ENCODE measurements at regions not wholly inside any gene's neighbourhood (a gene's known extent, or its start where the extent isn't known, plus 50 kb on each side); places are given as distances from the start of the nearest gene placed in this dataset.
A peak's percentile ranks its signal among the peaks of the same experiment; 100 is the strongest.

DNA sequence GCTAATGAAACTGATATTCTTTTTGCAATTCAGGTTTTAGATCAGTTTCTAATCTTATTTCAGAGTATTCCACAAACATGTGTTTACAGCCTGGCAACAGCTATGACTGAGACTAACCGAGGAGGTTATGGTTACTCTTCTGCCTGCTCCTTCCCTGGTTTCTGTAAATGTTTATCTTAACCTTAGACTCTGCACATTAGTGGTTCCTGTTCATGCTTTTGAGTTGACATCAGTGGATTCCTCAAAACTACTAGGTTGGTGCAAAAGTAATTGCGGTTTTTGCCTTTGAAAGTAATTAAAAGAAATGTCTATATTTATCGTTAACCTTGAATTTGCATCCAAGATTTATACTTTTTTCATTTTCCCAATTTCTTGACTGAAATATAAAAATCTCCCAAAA lies 237.0 kb upstream of the TSHZ3 start:
- Histone ChIP-seq H3K4me3 (no peak overlapping the region), H3K4me1 (peaks cover 0 to 8% (median 0%) of the 10 kb centered on the region in 4 donors), H3K27ac (no peak overlapping the region), H3K36me3 (no peaks in the 10 kb centered on the region), H3K9me3 (no peaks in the 10 kb centered on the region), H3K27me3 (no peaks in the 10 kb centered on the region)
- TF ChIP-seq POLR2AphosphoS5 (IDR thresholded peaks at IDR 0.05), result no peak
- no peak for TF ChIP-seq EP300 (IDR thresholded peaks at IDR 0.05)
- no peak for TF ChIP-seq POLR2A (IDR thresholded peaks at IDR 0.05)
- no peak for TF ChIP-seq CTCF (IDR thresholded peaks at IDR 0.05)
- no peak for ATAC-seq (ENCODE audit: low FRiP score in 2 of 2)
- no peak for DNase-seq
- 59 to 66% methylated on average over 3 of the region's 3 CpGs for WGBS, 2 donors

- no peaks in the 10 kb centered on the region for H3K9me3 ChIP-seq
- WGBS, 2 donors, result 77 to 85% methylated on average over 7 of the region's 7 CpGs
- no peak for ATAC-seq (ENCODE audit: low FRiP score in 2 of 2)
These were observed 239.9 kb upstream of the TSHZ3 start for GRCh38 chr19:31589109-31589508.

DNA sequence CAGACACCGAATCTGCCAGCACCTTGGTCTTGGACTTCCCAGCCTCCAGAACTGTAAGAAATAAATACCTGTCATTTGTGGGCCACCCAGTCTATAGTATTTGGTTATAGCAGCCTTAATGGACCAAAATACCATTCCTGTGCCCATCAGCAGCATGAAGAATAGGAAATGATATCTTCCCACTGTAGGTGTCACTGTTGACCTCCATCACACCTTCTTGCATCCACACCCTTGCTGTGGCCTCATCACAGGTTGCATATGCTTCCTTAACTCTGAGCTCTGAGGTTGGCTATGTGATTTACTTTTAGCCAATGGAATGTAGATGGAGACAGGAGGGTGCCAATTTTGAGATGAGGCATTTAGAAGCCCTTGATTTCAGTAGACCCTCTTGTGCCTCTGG lies 242.0 kb upstream of the TSHZ3 start:
- Histone ChIP-seq H3K4me1 (no peaks in the 10 kb centered on the region), H3K36me3 (no peaks in the 10 kb centered on the region), H3K9me3 (no peaks in the 10 kb centered on the region), H3K4me3 (no peak overlapping the region), H3K27ac (no peak overlapping the region), H3K27me3 (no peaks in the 10 kb centered on the region)
- WGBS, 2 donors, result 95 to 100% methylated on average over 1 of the region's 1 CpG
- DNase-seq (no peak), ATAC-seq (ENCODE audit: low FRiP score in 2 of 2) (no peak)
- TF ChIP-seq POLR2AphosphoS5 (IDR thresholded peaks at IDR 0.05), result no peak
- no peak for TF ChIP-seq CTCF (IDR thresholded peaks at IDR 0.05)
- TF ChIP-seq EP300 (IDR thresholded peaks at IDR 0.05), result no peak
- TF ChIP-seq POLR2A (IDR thresholded peaks at IDR 0.05), result no peak

More at GRCh38 chr19:31589109-31589508, 239.9 kb upstream of the TSHZ3 start:
- no peaks in the 10 kb centered on the region for H3K27me3 ChIP-seq
- no peaks in the 10 kb centered on the region for H3K4me1 ChIP-seq
- H3K27ac ChIP-seq, result no peak overlapping the region
- DNase-seq, result no peak
- no peak overlapping the region for H3K4me3 ChIP-seq
- no peak for TF ChIP-seq EP300 (IDR thresholded peaks at IDR 0.05)
- TF ChIP-seq POLR2AphosphoS5 (IDR thresholded peaks at IDR 0.05), result no peak
- no peak for TF ChIP-seq CTCF (IDR thresholded peaks at IDR 0.05)
- TF ChIP-seq POLR2A (IDR thresholded peaks at IDR 0.05), result no peak
- no peaks in the 10 kb centered on the region for H3K36me3 ChIP-seq

DNA sequence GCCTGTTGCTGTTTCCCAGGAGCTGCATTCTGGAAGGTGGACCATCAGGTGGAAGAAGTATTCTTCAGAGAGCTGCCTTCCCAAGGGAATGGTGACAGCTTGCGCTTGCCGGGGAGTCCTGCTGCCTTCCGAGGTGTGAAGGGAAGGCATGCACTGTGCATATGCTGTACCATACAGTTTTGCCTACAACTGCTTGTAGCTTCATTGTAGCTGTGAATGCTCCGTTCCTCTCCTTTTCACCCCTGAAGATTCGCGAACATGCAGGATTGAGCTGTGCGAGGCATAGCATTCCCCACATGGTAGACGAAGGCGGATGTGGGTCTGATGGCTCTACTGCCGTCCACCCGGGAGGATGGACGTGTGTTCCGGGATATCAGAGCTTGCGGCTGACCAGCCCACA lies 243.2 kb upstream of the TSHZ3 start:
- DNase-seq (peak in 1 of 2 donors; percentile 23), ATAC-seq (ENCODE audit: low FRiP score in 2 of 2) (no peak)
- TF ChIP-seq POLR2A (IDR thresholded peaks at IDR 0.05), result no peak
- TF ChIP-seq POLR2AphosphoS5 (IDR thresholded peaks at IDR 0.05), result no peak
- Histone ChIP-seq H3K36me3 (no peaks in the 10 kb centered on the region), H3K27me3 (no peaks in the 10 kb centered on the region), H3K4me1 (no peaks in the 10 kb centered on the region), H3K4me3 (no peak overlapping the region), H3K9me3 (no peaks in the 10 kb centered on the region), H3K27ac (no peak overlapping the region)
- WGBS, 2 donors, result 88 to 92% methylated on average over 13 to 14 of the region's 14 CpGs

DNA sequence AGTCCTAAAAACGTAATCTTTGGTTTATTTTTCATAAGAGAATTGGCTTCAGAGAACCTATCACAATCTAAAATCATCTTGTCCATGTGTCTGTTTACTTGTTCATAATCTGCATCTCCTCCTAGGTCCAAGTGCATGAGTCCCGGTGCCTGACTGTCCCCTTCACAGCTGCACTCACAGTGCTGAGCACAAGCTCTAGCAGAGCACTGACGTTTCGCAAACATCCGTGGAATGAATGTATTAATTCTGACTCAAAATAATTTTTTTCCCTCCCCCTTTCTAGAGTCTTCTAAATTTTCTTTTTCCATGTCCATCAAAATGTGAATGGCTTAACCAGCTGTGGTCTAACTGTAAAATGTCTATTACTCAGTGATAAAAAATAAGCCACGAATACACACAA lies 245.5 kb upstream of the TSHZ3 start:
- H3K27ac ChIP-seq, result no peak overlapping the region
- H3K36me3 ChIP-seq, result no peaks in the 10 kb centered on the region
- no peaks in the 10 kb centered on the region for H3K27me3 ChIP-seq
- no peaks in the 10 kb centered on the region for H3K9me3 ChIP-seq
- TF ChIP-seq CTCF (IDR thresholded peaks at IDR 0.05), result no peak
- no peak for TF ChIP-seq POLR2AphosphoS5 (IDR thresholded peaks at IDR 0.05)
- TF ChIP-seq POLR2A (IDR thresholded peaks at IDR 0.05), result no peak
- TF ChIP-seq EP300 (IDR thresholded peaks at IDR 0.05), result no peak
- H3K4me1 ChIP-seq, result no peaks in the 10 kb centered on the region
- ATAC-seq (ENCODE audit: low FRiP score in 2 of 2) (no peak), DNase-seq (no peak)
- H3K4me3 ChIP-seq, result no peak overlapping the region
- 57 to 58% methylated on average over 6 of the region's 6 CpGs for WGBS, 2 donors

Data from upper lobe of left lung (tissue), 6 donors.